ENCODE measurements at regions not wholly inside any gene's neighbourhood (a gene's known extent, or its start where the extent isn't known, plus 50 kb on each side); places are given as distances from the start of the nearest gene placed in this dataset.

DNA sequence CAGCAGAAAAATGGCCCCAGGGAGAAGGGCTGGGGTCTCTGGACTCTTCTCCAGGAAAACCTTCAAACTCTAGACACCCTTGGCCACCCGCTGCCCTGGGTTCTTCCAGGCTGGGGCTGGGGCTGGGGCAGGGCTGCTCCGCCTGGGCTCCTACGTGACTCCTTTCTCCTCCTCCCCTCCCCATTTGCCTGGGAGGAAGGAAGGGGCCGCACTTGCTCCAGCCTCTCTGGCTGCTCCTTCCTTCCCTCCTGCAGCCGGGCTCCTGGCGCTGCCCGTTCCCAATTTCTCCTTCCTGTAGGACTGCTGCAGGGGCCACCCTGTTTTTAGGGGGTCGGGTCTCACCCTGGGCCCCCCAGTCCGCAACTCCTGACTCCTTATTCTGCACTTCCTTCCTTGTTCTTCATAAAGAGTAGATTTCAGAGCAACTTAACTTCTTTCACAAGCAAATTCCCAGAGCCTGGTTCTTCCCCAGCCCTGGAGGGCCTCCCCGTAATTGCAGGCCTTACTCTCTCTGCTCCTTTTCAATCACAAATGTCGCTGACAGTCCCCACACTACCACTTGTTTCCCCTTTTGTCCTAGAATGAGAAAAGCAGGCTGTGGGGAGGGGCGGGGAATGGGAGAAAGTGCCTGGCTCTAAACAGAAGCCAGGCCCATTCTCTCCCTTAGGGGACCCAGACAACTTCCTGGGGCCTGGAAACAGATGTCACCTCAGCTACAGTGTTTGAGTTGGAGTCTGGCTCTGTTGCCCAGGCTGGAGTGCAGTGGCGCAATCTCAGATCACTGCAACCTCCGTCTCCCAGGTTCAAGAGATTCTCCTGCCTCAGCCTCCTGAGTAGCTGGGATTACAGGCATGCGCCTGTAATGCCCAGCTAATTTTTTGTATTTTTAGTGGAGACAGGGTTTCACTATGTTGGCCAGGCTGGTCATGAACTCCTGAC, 137.8 kb downstream of the ENGASE start (continued):
- TF ChIP-seq, protein P1, sequence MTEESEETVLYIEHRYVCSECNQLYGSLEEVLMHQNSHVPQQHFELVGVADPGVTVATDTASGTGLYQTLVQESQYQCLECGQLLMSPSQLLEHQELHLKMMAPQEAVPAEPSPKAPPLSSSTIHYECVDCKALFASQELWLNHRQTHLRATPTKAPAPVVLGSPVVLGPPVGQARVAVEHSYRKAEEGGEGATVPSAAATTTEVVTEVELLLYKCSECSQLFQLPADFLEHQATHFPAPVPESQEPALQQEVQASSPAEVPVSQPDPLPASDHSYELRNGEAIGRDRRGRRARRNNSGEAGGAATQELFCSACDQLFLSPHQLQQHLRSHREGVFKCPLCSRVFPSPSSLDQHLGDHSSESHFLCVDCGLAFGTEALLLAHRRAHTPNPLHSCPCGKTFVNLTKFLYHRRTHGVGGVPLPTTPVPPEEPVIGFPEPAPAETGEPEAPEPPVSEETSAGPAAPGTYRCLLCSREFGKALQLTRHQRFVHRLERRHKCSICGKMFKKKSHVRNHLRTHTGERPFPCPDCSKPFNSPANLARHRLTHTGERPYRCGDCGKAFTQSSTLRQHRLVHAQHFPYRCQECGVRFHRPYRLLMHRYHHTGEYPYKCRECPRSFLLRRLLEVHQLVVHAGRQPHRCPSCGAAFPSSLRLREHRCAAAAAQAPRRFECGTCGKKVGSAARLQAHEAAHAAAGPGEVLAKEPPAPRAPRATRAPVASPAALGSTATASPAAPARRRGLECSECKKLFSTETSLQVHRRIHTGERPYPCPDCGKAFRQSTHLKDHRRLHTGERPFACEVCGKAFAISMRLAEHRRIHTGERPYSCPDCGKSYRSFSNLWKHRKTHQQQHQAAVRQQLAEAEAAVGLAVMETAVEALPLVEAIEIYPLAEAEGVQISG (CRISPR knock-in tag; IDR thresholded peaks at IDR 0.05), result no peak
- TF ChIP-seq KLF6 (CRISPR knock-in tag; IDR thresholded peaks at IDR 0.05), result no peak

DNA sequence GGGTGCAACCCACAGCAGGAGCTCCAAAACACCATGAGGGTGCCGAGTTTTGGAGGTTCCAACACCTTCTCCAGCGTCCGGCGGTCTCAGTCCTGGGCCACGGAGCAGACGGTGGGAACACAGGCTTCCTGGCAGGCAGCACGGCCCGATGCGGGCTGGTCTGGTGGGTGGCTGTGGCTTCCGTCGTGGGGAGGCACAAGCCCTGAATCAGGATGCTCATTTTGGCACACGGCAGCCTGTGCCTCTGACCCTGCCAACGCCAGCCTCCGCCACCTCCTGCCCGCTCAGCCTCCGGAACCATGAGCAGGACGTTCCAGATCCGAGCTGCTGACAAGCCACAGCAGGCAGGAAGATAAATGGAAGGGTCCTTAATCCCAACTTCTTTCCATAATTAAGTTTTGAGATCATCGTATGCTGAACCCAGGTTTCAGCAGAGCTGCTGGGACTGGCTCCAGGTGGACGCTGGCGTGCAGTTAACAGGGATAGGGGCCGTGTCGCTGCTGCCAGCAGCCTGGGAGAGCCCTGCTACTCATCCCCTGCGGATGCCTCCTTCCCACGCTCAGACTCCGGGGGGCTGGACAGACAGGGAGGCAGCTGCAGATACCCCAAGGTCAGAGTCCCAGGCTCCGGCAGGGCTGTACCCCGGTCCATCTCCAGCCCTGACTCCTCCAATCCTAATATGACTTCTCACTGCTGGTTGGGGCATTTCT, 136.6 kb downstream of the ENGASE start:
- 3% methylated on average over 13 of the region's 28 CpGs for WGBS (ENCODE audit: low lambda C conversion rate)
- FAIRE-seq, result no peak
- Histone ChIP-seq H3K9me3 (ENCODE audit: low read length) (no peaks in the 10 kb centered on the region), H2AFZ (ENCODE audit: low read length) (no peak overlapping the region), H3K27ac (ENCODE audit: extremely low read length, insufficient read depth, low read length) (no peak overlapping the region), H3K4me1 (ENCODE audit: insufficient read depth, low read length) (no peaks in the 10 kb centered on the region), H3K9ac (ENCODE audit: insufficient read depth, low read depth, low read length) (no peak overlapping the region), H3K79me2 (ENCODE audit: insufficient read depth, low read length) (no peaks in the 10 kb centered on the region), H3K36me3 (replicated peaks in 1 of 2; ENCODE audit: control insufficient read depth in 1 of 2, insufficient read depth in 2 of 2, low read length in 2 of 2) (no peaks in the 10 kb centered on the region), H3K4me3 (replicated peaks in 1 of 3; ENCODE audit: insufficient read depth in 1 of 3, low read depth in 2 of 3, low read length in 3 of 3) (no peak overlapping the region), H4K20me1 (ENCODE audit: insufficient read depth, low read length) (peaks cover 3% of the 10 kb centered on the region; the same call in 1 of the 2 replicates), H3K27me3 (ENCODE audit: control insufficient read depth in 1 of 2, insufficient read depth in 2 of 2, low read length in 2 of 2) (peaks cover 48 to 94% of the 10 kb centered on the region in 2 experiments), H3K4me2 (ENCODE audit: low read depth, low read length) (no peak overlapping the region)
- DNase-seq (ENCODE audit: low spot score), result no peak
- ChIA-PET POLR2A (no interaction called here), CTCF (ENCODE audit: low intra/inter-chr PET ratio, low total read pairs) (no interaction called here)
- in situ Hi-C loops (cut with HindIII; ENCODE audit: extremely low pct_ligation_motif_present, low pct_unique_long_range_greater_than_20kb), result no loop called here
- intact Hi-C loops (cut with micrococcal nuclease; ENCODE audit: unreplicated experiment), result no loop called here
- no TSS peak for BruUV-seq (replicated peaks)
- no peak for ATAC-seq
- TF ChIP-seq, protein P2, sequence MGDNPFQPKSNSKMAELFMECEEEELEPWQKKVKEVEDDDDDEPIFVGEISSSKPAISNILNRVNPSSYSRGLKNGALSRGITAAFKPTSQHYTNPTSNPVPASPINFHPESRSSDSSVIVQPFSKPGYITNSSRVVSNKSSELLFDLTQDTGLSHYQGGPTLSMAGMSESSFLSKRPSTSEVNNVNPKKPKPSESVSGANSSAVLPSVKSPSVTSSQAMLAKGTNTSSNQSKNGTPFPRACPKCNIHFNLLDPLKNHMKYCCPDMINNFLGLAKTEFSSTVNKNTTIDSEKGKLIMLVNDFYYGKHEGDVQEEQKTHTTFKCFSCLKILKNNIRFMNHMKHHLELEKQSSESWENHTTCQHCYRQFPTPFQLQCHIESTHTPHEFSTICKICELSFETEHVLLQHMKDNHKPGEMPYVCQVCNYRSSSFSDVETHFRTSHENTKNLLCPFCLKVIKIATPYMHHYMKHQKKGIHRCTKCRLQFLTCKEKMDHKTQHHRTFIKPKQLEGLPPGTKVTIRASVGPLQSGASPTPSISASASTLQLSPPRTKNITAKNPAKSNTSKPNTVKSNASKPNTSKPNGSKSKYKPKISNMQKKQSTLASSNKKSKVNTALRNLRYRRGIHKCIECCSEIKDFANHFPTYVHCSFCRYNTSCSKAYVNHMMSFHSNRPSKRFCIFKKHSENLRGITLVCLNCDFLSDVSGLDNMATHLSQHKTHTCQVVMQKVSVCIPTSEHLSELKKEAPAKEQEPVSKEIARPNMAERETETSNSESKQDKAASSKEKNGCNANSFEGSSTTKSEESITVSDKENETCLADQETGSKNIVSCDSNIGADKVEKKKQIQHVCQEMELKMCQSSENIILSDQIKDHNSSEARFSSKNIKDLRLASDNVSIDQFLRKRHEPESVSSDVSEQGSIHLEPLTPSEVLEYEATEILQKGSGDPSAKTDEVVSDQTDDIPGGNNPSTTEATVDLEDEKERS (CRISPR knock-in tag; IDR thresholded peaks at IDR 0.05), result no peak
- TF ChIP-seq, protein P3, sequence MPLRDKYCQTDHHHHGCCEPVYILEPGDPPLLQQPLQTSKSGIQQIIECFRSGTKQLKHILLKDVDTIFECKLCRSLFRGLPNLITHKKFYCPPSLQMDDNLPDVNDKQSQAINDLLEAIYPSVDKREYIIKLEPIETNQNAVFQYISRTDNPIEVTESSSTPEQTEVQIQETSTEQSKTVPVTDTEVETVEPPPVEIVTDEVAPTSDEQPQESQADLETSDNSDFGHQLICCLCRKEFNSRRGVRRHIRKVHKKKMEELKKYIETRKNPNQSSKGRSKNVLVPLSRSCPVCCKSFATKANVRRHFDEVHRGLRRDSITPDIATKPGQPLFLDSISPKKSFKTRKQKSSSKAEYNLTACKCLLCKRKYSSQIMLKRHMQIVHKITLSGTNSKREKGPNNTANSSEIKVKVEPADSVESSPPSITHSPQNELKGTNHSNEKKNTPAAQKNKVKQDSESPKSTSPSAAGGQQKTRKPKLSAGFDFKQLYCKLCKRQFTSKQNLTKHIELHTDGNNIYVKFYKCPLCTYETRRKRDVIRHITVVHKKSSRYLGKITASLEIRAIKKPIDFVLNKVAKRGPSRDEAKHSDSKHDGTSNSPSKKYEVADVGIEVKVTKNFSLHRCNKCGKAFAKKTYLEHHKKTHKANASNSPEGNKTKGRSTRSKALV (CRISPR knock-in tag; IDR thresholded peaks at IDR 0.05), result no peak
- TF ChIP-seq AHR (CRISPR knock-in tag; IDR thresholded peaks at IDR 0.05), result no peak
- no peak for TF ChIP-seq U2AF2 (IDR thresholded peaks at IDR 0.05; ENCODE audit: low read depth, low read length)
- no peak for TF ChIP-seq BORCS8-MEF2B (CRISPR knock-in tag; IDR thresholded peaks at IDR 0.05)
- TF ChIP-seq, protein P4, sequence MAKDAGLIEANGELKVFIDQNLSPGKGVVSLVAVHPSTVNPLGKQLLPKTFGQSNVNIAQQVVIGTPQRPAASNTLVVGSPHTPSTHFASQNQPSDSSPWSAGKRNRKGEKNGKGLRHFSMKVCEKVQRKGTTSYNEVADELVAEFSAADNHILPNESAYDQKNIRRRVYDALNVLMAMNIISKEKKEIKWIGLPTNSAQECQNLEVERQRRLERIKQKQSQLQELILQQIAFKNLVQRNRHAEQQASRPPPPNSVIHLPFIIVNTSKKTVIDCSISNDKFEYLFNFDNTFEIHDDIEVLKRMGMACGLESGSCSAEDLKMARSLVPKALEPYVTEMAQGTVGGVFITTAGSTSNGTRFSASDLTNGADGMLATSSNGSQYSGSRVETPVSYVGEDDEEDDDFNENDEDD (CRISPR knock-in tag; IDR thresholded peaks at IDR 0.05; ENCODE audit: borderline replicate concordance), result no peak
- no peak for TF ChIP-seq ZNF383 (CRISPR knock-in tag; IDR thresholded peaks at IDR 0.05; ENCODE audit: borderline replicate concordance)
- TF ChIP-seq, protein P5, sequence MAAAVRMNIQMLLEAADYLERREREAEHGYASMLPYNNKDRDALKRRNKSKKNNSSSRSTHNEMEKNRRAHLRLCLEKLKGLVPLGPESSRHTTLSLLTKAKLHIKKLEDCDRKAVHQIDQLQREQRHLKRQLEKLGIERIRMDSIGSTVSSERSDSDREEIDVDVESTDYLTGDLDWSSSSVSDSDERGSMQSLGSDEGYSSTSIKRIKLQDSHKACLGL (CRISPR knock-in tag; IDR thresholded peaks at IDR 0.05), result no peak

Data from HepG2 (cell line).